HUDEP-2 (cell line): ENCODE measurements at regions not wholly inside any gene's neighbourhood (a gene's known extent, or its start where the extent isn't known, plus 50 kb on each side); places are given as distances from the start of the nearest gene placed in this dataset.

ENCODE experiments used
- DNase-seq, 76 experiments: peaks; one replicate each; lab custom pipeline; 2025; ENCODE audit not compliant: unreplicated experiment in 76 of 76; lab: John Stamatoyannopoulos, UW

DNA sequence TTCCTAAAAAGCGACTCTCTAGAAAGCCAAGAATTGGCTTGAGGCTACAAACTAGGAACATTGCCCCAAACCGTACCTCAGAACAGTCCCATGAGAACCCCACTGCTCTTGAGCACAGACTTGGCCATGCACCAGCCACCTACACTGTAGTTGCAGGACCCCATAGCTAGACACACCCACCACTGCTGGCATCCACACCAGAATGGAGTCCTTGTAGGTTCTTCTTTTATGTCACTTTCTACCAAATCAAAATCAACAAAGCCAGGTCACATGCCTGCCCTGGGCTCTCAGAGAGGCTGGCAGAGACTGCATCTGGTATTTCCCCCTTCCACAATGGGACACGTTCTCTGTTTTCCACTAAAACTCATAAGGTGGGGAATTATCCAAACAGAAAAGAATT, 290.5 kb downstream of the SHOX2 start:
- no peak for DNase-seq

DNA sequence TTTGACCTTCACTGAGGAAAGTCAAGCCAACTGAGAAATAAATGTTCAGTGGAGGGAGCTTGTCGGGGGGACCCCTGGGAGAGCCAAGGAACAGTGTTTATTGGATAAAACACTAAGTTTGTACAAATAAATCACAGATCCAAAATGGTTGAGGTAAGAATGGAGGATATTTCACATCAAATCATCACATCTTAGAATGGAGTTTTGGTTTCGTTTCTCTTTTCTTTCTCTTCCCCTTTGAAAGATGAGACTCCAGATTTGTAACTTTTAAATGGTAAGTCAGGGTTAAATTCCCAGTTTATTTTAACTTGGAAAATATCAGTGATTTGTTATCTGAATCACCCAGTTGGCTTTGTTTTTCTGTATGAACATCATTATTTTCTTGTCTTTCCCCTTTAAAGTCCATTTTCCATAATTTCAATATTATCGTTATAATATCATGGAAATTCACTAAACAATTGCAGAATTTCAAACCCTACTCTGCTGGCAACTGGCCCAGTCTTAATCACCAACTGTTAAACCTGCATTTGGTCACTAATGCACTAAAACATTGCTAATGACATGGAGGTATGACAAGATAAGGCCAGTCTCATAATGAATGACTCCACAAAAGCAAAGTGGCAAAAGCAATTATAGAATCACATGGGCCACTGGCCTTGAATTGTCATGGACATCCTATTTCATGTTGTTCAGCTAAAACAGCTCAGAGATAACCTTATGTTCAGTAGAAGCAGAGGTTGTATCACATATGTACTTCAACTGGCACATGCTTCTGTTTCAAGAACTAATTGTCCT, 295.1 kb downstream of the SHOX2 start:
- DNase-seq: no peak

DNA sequence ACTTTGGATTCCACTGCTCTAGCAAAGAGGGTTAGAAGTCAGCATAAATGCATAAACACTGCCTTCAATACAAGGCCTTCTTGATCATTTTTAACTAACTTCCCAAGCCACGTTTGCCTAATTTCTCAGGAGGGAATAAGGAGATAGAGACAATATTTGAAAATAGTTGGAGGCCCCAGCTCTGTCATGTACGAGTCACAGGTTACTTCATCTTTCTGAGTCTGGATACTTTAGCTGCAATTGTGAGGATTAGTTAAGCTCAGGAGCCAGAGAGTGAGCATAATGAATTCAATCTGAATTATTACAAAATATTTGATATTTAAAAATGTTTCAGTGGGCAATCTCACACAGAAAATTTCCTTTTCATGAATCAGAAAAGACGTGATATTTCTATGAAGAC, 298.9 kb downstream of the SHOX2 start:
- no peak for DNase-seq

DNA sequence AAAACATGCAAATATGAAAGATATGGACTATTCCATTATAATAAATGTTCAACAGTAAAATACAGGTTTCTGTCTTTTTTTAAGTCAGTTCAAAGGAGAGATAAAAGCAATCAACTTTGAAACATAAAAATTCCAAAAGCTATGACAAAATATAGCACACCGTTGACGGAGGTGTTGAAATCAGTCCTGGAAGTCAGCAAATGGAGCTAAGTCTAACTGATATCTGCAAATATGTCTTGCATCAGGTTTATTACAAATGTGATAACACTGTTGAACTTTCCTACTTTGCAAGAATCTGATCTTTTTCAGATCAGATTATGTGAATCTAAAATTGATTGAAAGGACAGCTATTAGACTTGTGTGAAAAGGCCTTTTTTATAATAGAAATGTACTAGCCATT, 300.7 kb downstream of the SHOX2 start:
- DNase-seq: no peak

DNA sequence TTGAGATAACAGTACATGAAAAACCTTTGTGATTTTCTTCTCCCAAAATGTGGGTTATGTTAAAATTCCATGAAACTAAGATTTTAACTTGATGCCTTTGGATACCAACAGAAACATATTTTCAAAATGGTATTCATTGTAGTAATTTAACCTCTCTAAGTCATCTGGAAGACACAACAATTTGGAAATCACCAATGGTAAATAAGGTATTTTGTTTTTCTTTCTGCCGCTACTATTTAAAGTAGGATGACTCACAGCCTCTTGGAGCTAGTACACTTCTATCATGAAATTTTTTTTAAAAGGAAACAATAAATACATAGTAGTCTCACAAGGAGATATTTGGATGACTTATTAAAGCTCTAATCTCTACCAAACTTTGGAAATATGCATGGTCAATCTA, 291.6 kb upstream of the VEPH1 start:
- DNase-seq: no peak

- no peak for DNase-seq
Measured at GRCh38 chr3:157793745-157794144, 290.5 kb upstream of the VEPH1 start.

GRCh38 chr3:157789162-157789561, 285.9 kb upstream of the VEPH1 start:
- no peak for DNase-seq

- no peak for DNase-seq
Measured at GRCh38 chr3:157786618-157787017, 283.4 kb upstream of the VEPH1 start.

DNA sequence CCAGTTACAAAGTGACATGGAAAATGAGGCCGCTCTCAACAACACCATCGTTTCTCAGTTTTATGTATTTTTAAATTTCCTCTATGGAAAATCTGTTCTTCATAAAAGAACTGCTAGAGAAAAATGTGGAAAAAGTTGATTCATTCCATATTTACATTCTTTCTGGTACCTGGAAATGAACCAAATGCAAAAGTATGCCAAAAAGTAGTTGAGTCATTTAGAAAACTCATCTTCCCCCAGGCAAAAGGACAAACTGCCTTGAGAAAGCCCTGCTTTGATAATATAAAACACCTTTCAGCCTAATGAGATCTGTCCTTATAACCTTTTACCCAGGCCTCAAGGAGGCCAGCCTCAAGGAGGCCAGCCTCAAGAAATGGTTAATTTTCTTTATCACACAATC, 283.0 kb upstream of the VEPH1 start:
- DNase-seq: no peak

- DNase-seq: no peak
Measured at GRCh38 chr3:157785102-157785826, 282.0 kb upstream of the VEPH1 start.

- no peak for DNase-seq
Measured at GRCh38 chr3:157782236-157782635, 279.0 kb upstream of the VEPH1 start.

DNA sequence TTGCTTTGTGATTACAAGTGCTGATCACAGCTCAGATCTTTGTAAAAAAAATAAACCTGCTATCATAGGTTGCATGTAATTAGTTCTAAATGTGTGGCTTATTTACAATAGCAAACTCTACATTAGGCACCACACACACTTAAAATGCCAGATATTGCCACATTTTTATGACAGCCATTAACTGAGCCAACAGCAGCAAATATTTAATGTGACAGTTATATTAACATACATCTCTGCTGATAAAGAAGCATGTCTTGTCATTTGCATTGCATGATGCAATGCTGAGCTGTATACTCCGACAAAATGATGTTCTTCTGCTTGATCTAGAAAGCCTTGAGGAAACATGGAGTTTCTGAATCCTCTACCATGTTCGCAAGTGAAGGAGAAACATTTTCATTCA, 273.6 kb upstream of the VEPH1 start:
- DNase-seq: no peak

- DNase-seq: no peak
Measured at GRCh38 chr3:157775446-157775845, 272.2 kb upstream of the VEPH1 start.

- DNase-seq: no peak
Measured at GRCh38 chr3:157769378-157769777, 266.2 kb upstream of the VEPH1 start.

DNA sequence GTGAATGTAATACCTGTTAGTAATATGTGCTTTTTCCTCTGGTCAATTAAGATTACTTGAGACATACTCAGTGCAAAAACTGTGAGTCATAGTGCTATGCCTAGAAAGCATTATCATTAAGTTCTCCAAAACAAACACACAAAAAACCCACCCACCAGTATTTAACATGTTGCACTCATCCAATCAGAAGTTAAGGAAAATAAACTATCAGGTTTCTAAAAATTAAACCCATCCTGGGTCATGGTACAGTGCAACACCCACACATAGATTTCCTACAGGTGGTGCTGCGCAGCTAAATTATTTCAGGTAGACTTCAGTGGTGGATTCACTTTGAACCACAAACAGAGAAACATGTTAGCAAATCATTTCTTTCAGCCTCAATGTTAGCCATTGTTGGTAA, 264.4 kb upstream of the VEPH1 start:
- DNase-seq: no peak

- DNase-seq: no peak
Measured at GRCh38 chr3:157763644-157764043, 260.4 kb upstream of the VEPH1 start.

GRCh38 chr3:157759311-157759710, 256.1 kb upstream of the VEPH1 start:
- DNase-seq: no peak

GRCh38 chr3:157755233-157755632, 252.0 kb upstream of the VEPH1 start:
- no peak for DNase-seq

- DNase-seq: no peak
Measured at GRCh38 chr3:157754451-157754850, 251.2 kb upstream of the VEPH1 start.

DNA sequence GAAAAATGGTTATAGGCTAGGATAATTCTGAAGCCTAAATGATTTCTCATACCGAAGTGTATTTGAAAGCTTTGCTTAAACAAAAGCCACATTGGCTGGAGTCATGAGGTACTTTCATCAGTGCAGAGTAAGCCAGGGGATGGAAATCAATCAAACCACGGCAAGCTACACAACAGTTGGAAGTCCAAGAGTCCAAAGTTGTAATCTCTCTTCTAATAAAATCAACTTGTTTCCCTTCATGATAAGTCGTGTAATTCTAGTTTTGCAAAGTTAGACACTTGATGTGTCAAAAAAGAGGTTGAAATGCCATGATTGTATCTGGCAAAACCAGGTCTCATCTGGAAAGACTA, 250.5 kb upstream of the VEPH1 start:
- no peak for DNase-seq

DNA sequence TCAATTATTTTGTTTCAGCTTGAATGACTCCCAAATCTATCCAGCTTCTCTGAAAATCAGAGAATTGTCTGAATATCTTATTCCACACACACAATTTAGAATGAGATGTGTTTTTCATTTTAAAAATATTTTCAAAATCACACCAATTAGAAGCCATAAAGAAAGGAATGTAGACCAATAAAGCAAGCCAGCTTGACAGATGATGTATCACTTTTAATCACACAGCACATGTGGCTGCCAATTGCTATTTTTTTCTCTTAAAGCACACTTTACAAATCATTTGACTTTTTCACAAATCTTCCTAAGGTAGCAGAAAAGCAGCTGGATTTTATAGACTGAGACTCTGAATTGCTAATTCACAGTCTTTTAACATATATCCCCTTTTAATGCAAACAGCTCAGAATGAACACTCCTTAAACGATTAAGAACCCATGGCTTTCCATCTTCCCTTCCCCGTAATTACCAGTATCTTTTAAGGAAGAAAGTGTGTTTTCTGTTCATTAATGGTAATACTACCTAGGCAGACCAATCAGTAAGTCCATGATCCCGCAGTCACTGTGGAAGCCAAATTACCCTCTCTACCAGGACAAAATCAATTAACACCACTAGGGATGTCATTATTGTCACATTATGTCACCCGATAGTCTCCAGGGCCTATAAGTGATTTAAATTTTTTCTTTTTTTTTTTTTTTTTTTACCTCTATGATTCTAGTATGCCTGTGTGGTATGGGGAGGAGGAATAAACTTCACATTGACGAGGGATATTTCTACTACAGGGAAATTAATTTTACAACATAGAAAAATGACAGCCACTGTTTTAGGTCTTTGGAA, 250.0 kb upstream of the VEPH1 start:
- no peak for DNase-seq

- DNase-seq: no peak
Measured at GRCh38 chr3:157752554-157752953, 249.3 kb upstream of the VEPH1 start.
